Activated T-helper 1 cell treated with anti-CD3 and anti-CD28 coated beads, Interleukin-12 subunit alpha, Interleukin-12 subunit beta, Interleukin-2, Interleukin-4 antibody, amounts not matched to agents 30 ng/mL and 10 ng/mL and 1 ng/mL, durations not matched to agents 14 hours and 24 hours and 36 hours (primary cell): ENCODE measurements at regions not wholly inside any gene's neighbourhood (a gene's known extent, or its start where the extent isn't known, plus 50 kb on each side); places are given as distances from the start of the nearest gene placed in this dataset.
A peak's percentile ranks its signal among the peaks of the same experiment; 100 is the strongest.

ENCODE experiments used
- DNase-seq: peaks from one replicate; pipeline ENCODE4 v3.0.0; 2021; ENCODE audit warnings: low spot score
- H3K27ac Mint-ChIP-seq: one replicate; pipeline ENCODE4 v1.8.0; 2021; ENCODE audit warnings: mild to moderate bottlenecking, mixed read lengths
- H3K27me3 Mint-ChIP-seq: one replicate; pipeline ENCODE4 v1.8.0; 2022; ENCODE audit warnings: mild to moderate bottlenecking, moderate library complexity, mixed read lengths; ENCODE audit not compliant: insufficient read depth
- H3K36me3 Mint-ChIP-seq: one replicate; pipeline ENCODE4 v1.8.0; 2021; ENCODE audit warnings: low read depth, mixed read lengths
- H3K4me1 Mint-ChIP-seq: one replicate; pipeline ENCODE4 v1.8.0; 2021; ENCODE audit warnings: low read depth, mixed read lengths
- H3K4me3 Mint-ChIP-seq: one replicate; pipeline ENCODE4 v1.8.0; 2021; ENCODE audit warnings: mild to moderate bottlenecking, moderate library complexity, mixed read lengths
- H3K9me3 Mint-ChIP-seq: one replicate; pipeline ENCODE4 v1.8.0; 2021; ENCODE audit warnings: mixed read lengths
- intact Hi-C: fragments of 100-400 bp; cut with micrococcal nuclease; formaldehyde crosslinking; loops from one replicate; pipeline ENCODE4 v1.15.1; 2024

GRCh38 chr17:83195330-83196023 is 116.1 kb downstream of the METRNL start:
- H3K9me3 Mint-ChIP-seq, result no peaks in the 10 kb centered on the region
- peaks cover 28% of the 10 kb centered on the region for H3K4me1 Mint-ChIP-seq
- intact Hi-C loops, result no loop called here
- DNase-seq, result no peak
- peaks cover 2% of the 10 kb centered on the region for H3K27me3 Mint-ChIP-seq
- no peak overlapping the region for H3K4me3 Mint-ChIP-seq
- H3K36me3 Mint-ChIP-seq, result no peaks in the 10 kb centered on the region
- H3K27ac Mint-ChIP-seq, result peak overlapping the region; percentile 68

GRCh38 chr17:83196024-83196365 is 116.6 kb downstream of the METRNL start:
- Mint-ChIP-seq H3K4me1 (peaks cover 33% of the 10 kb centered on the region), H3K36me3 (no peaks in the 10 kb centered on the region), H3K27ac (no peak overlapping the region), H3K9me3 (no peaks in the 10 kb centered on the region), H3K4me3 (no peak overlapping the region), H3K27me3 (peaks cover under 1% of the 10 kb centered on the region)
- intact Hi-C loops, result no loop called here
- no peak for DNase-seq

GRCh38 chr17:83196366-83196765 is 117.0 kb downstream of the METRNL start:
- intact Hi-C loops, result no loop called here
- H3K27ac Mint-ChIP-seq, result no peak overlapping the region
- H3K4me1 Mint-ChIP-seq, result peaks cover 37% of the 10 kb centered on the region
- H3K4me3 Mint-ChIP-seq, result no peak overlapping the region
- DNase-seq, result no peak
- no peaks in the 10 kb centered on the region for H3K36me3 Mint-ChIP-seq
- no peaks in the 10 kb centered on the region for H3K27me3 Mint-ChIP-seq
- H3K9me3 Mint-ChIP-seq, result no peaks in the 10 kb centered on the region

GRCh38 chr17:83196973-83197880 is 117.8 kb downstream of the METRNL start:
- Mint-ChIP-seq H3K4me3 (no peak overlapping the region), H3K36me3 (no peaks in the 10 kb centered on the region), H3K4me1 (peaks cover 45% of the 10 kb centered on the region), H3K27ac (peak overlapping the region; percentile 34), H3K9me3 (no peaks in the 10 kb centered on the region), H3K27me3 (no peaks in the 10 kb centered on the region)
- intact Hi-C loops, result no loop called here
- DNase-seq, result no peak

DNA sequence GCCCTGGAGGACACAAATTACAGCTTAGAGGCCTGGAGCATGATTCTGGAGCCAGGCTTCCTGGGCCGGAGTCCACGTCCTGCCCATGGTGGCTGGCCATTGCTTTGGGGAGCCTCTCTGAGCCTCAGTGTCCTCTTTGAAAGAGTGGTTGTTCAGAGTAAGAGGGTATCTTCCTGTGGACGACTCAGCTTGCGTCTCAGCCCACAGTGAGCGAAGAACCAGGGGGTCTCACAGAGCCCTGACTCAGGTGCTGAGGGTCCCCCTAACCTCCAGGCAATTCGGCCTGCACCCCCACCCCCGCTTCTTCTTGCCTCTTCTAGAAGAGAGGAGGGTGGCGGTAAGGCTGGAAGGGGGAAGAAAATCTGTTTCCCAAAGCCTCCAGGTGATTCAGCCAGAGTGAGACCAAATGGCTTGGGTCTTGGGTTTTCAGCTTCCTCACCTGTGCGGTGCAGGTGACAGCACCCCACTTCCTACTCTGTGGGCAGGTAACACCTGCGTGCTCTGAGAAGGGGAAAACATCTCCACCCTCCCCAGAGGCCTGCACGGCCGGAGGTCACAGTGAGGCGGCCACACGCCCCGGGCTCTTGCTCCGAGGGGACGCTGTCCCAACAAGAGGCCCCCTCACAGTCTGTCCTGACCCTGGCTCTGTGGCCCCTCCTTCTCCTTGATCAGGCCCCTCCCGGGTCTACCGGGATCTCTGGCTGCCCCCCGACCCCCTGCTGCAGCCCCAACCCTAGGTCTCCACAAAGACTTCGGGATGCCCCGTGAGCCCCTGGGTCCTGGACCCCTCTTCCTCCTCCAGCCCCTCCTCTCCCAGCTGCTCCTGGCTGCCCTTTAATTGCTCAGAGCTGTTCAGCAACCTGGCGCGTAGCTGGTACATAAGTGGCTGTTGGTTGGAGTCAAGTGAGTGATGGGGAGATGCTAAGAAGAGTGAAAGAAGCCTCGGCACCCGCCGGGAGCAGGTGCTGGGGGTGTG is 119.2 kb downstream of the METRNL start:
- Mint-ChIP-seq H3K9me3 (no peaks in the 10 kb centered on the region), H3K27ac (peak overlapping the region; percentile 96), H3K36me3 (no peaks in the 10 kb centered on the region), H3K27me3 (no peaks in the 10 kb centered on the region), H3K4me3 (peak overlapping the region; percentile 81), H3K4me1 (peaks cover 53% of the 10 kb centered on the region)
- intact Hi-C loops, result no loop called here
- DNase-seq, result no peak

- Mint-ChIP-seq H3K4me1 (peaks cover 47% of the 10 kb centered on the region), H3K27me3 (no peaks in the 10 kb centered on the region), H3K36me3 (no peaks in the 10 kb centered on the region), H3K9me3 (no peaks in the 10 kb centered on the region), H3K4me3 (peak overlapping the region; percentile 81), H3K27ac (peak overlapping the region; percentile 96)
- peak; percentile 61 for DNase-seq
- intact Hi-C loops, result loop anchor here (1.0 kb wide), 1 partner anchor 116 kb away; no protein-coding TSS in a partner anchor
Observed at GRCh38 chr17:83199500-83200201, 120.2 kb downstream of the METRNL start.

DNA sequence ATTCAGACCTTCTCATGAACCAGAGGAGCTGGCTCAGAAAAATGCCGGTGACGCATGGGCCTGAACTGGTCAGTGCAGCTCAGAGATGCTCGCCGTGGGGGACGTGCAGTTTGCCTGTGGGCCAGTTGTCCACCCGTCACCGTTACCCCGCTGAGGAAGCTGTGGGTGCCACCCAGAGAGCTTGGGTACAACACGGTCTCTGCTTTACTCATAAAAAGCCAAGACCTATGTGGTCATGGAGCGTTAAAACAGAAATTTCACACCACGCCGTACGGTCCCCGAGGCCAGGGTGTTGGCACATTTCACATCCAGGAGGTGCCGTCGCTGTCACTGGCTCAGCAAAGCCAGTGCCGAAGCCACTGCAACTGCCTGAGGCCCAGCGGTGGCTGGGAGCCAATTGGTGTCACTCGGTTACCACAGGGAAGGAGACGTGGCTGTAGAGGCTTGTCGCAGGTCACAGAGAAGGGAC is 120.9 kb downstream of the METRNL start:
- peak overlapping the region; percentile 96 for H3K27ac Mint-ChIP-seq
- H3K4me1 Mint-ChIP-seq, result peaks cover 47% of the 10 kb centered on the region
- H3K27me3 Mint-ChIP-seq, result no peaks in the 10 kb centered on the region
- peak overlapping the region; percentile 81 for H3K4me3 Mint-ChIP-seq
- DNase-seq, result peak; percentile 68
- H3K36me3 Mint-ChIP-seq, result no peaks in the 10 kb centered on the region
- H3K9me3 Mint-ChIP-seq, result no peaks in the 10 kb centered on the region
- intact Hi-C loops, result loop anchor here (1.0 kb wide), 1 partner anchor 117 kb away; no protein-coding TSS in a partner anchor

- Mint-ChIP-seq H3K27ac (peak overlapping the region; percentile 96), H3K9me3 (no peaks in the 10 kb centered on the region), H3K36me3 (no peaks in the 10 kb centered on the region), H3K4me1 (peaks cover 47% of the 10 kb centered on the region), H3K27me3 (no peaks in the 10 kb centered on the region), H3K4me3 (peak overlapping the region; percentile 81)
- DNase-seq, result no peak
- intact Hi-C loops, result loop anchor here (1.0 kb wide), 1 partner anchor 117 kb away; no protein-coding TSS in a partner anchor
Observed at GRCh38 chr17:83200751-83201150, 121.3 kb downstream of the METRNL start.

GRCh38 chr17:83201206-83202001 is 122.0 kb downstream of the METRNL start:
- Mint-ChIP-seq H3K27ac (peak overlapping the region; percentile 96), H3K36me3 (peaks cover 2% of the 10 kb centered on the region), H3K4me3 (peak overlapping the region; percentile 81), H3K27me3 (no peaks in the 10 kb centered on the region), H3K4me1 (peaks cover 47% of the 10 kb centered on the region), H3K9me3 (no peaks in the 10 kb centered on the region)
- peak; percentile 0 for DNase-seq
- intact Hi-C loops, result no loop called here

- intact Hi-C loops, result no loop called here
- H3K4me1 Mint-ChIP-seq, result peaks cover 47% of the 10 kb centered on the region
- no peaks in the 10 kb centered on the region for H3K9me3 Mint-ChIP-seq
- H3K27ac Mint-ChIP-seq, result no peak overlapping the region
- H3K27me3 Mint-ChIP-seq, result no peaks in the 10 kb centered on the region
- H3K4me3 Mint-ChIP-seq, result no peak overlapping the region
- peaks cover 2% of the 10 kb centered on the region for H3K36me3 Mint-ChIP-seq
- DNase-seq, result peak; percentile 1
Observed at GRCh38 chr17:83202002-83203000, 122.9 kb downstream of the METRNL start.
